ENCODE measurements at regions not wholly inside any gene's neighbourhood (a gene's known extent, or its start where the extent isn't known, plus 50 kb on each side); places are given as distances from the start of the nearest gene placed in this dataset.

DNA sequence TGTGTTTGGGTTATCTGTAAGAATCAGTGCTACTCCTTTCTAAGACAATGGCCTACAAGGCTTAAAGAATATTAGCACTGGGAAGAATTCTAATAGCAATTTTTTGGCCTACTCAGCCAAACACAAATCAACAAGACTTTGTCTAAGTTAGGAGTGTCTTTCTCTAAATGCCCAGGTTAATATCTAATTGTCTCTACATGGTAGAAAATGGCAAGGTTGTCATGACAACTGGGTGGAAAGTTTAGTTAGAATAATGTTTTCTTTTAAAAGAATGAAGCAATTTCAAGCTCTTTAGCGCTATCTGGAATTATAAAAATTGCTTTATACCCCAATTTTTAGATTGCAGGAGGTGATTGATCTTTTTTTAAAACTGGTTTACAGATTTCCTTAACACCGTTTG, 396.8 kb downstream of the TUSC7 start:
- Histone ChIP-seq H3K9me2 (no peaks in the 10 kb centered on the region), H2AFZ (ENCODE audit: low read depth) (peak overlapping the region; percentile 32; the same call in 1 of the 2 replicates), H4K20me1 (ENCODE audit: insufficient read depth) (no peaks in the 10 kb centered on the region), H3K4me3 (ENCODE audit: low read depth in 2 of 2, low read length in 1 of 2) (no peak overlapping the region), H3F3A (replicated peaks; ENCODE audit: insufficient read depth) (peaks cover 9% of the 10 kb centered on the region), H3K27me3 (ENCODE audit: insufficient read depth) (no peaks in the 10 kb centered on the region), H3K9ac (no peak overlapping the region), H3K9me3 (no peaks in the 10 kb centered on the region), H3K36me3 (replicated peaks in 1 of 2; ENCODE audit: control insufficient read depth in 1 of 2, insufficient read depth in 2 of 2, low read length in 1 of 2) (no peaks in the 10 kb centered on the region), H3K27ac (ENCODE audit: low read depth in 2 of 2, low read length in 1 of 2) (peak overlapping the region; percentile 80 to 84; a peak in 3 of 4 replicates), H3K4me2 (no peak overlapping the region), H3K4me1 (ENCODE audit: control insufficient read depth in 1 of 2, insufficient read depth in 2 of 2, low read depth in 1 of 2, low read length in 1 of 2) (peaks cover 11 to 17% of the 10 kb centered on the region in 2 experiments), H3K79me2 (ENCODE audit: insufficient read depth) (no peaks in the 10 kb centered on the region)
- ChIA-PET CTCF (interaction anchor here (0.6 to 1.2 kb wide), 3 partner anchors 13 to 1815 kb away, joined by 3 to 4 read pairs (median 4); no protein-coding TSS in a partner anchor), POLR2A (no interaction called here)
- TF ChIP-seq, protein P1, sequence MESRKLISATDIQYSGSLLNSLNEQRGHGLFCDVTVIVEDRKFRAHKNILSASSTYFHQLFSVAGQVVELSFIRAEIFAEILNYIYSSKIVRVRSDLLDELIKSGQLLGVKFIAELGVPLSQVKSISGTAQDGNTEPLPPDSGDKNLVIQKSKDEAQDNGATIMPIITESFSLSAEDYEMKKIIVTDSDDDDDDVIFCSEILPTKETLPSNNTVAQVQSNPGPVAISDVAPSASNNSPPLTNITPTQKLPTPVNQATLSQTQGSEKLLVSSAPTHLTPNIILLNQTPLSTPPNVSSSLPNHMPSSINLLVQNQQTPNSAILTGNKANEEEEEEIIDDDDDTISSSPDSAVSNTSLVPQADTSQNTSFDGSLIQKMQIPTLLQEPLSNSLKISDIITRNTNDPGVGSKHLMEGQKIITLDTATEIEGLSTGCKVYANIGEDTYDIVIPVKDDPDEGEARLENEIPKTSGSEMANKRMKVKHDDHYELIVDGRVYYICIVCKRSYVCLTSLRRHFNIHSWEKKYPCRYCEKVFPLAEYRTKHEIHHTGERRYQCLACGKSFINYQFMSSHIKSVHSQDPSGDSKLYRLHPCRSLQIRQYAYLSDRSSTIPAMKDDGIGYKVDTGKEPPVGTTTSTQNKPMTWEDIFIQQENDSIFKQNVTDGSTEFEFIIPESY (IDR thresholded peaks at IDR 0.05; ENCODE audit: borderline replicate concordance, low read depth): no peak
- no peak for TF ChIP-seq RCOR1 (IDR thresholded peaks at IDR 0.05; ENCODE audit: low read length)
- no peak for DNase-seq
- 85% methylated on average over 2 of the region's 2 CpGs for WGBS (ENCODE audit: low lambda C conversion rate)

DNA sequence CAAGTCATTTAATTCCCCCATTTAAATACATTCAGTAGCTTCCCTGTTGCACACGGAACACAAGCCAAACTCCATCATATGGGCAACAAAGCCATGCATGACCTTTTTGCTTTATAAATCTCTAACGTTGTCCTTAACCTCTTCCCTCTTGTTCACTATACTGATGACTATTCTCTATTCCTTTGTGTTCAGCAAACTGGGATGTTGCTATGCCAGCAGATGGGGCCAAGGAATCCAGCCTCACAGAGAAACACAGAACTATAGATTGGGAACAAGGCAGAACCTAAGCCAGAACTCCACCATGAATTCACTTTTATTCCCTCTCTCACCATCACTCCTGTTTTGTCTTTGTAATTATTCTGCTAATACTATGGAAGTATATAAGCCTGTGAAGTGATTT, 398.4 kb downstream of the TUSC7 start:
- Histone ChIP-seq H3K27me3 (ENCODE audit: insufficient read depth) (no peaks in the 10 kb centered on the region), H4K20me1 (ENCODE audit: insufficient read depth) (no peaks in the 10 kb centered on the region), H3K27ac (ENCODE audit: low read depth in 2 of 2, low read length in 1 of 2) (no peak overlapping the region), H3F3A (replicated peaks; ENCODE audit: insufficient read depth) (peaks cover 9% of the 10 kb centered on the region), H3K9me3 (no peaks in the 10 kb centered on the region), H3K4me1 (ENCODE audit: control insufficient read depth in 1 of 2, insufficient read depth in 2 of 2, low read depth in 1 of 2, low read length in 1 of 2) (peaks cover 11 to 17% of the 10 kb centered on the region in 2 experiments), H2AFZ (ENCODE audit: low read depth) (no peak overlapping the region), H3K4me3 (ENCODE audit: low read depth in 2 of 2, low read length in 1 of 2) (no peak overlapping the region), H3K9me2 (no peaks in the 10 kb centered on the region), H3K4me2 (no peak overlapping the region), H3K36me3 (replicated peaks in 1 of 2; ENCODE audit: control insufficient read depth in 1 of 2, insufficient read depth in 2 of 2, low read length in 1 of 2) (no peaks in the 10 kb centered on the region), H3K79me2 (ENCODE audit: insufficient read depth) (no peaks in the 10 kb centered on the region), H3K9ac (no peak overlapping the region)
- no peak for DNase-seq
- POLR2A ChIA-PET: no interaction called here
- TF ChIP-seq EP300 (IDR thresholded peaks at IDR 0.05; ENCODE audit: borderline replicate concordance in 1 of 2, low read depth in 1 of 2, low read length in 1 of 2): no peak
- TF ChIP-seq GABPA (IDR thresholded peaks at IDR 0.05; ENCODE audit: low read depth): no peak
- no peak for TF ChIP-seq FOSL2 (IDR thresholded peaks at IDR 0.05; ENCODE audit: borderline replicate concordance, low read depth)
- TF ChIP-seq GATA2 (CRISPR knock-in tag; IDR thresholded peaks at IDR 0.05): no peak
- TF ChIP-seq NFIC (IDR thresholded peaks at IDR 0.05; ENCODE audit: borderline replicate concordance): no peak
- TF ChIP-seq, protein P2, sequence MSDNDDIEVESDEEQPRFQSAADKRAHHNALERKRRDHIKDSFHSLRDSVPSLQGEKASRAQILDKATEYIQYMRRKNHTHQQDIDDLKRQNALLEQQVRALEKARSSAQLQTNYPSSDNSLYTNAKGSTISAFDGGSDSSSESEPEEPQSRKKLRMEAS (IDR thresholded peaks at IDR 0.05; ENCODE audit: low read depth): no peak
- no peak for TF ChIP-seq MXI1 (IDR thresholded peaks at IDR 0.05; ENCODE audit: low read depth, low read length)
- TF ChIP-seq JUND (IDR thresholded peaks at IDR 0.05): no peak
- no peak for TF ChIP-seq TEAD4 (IDR thresholded peaks at IDR 0.05; ENCODE audit: borderline replicate concordance, insufficient read depth)
- no peak for TF ChIP-seq TCF12 (IDR thresholded peaks at IDR 0.05)
- TF ChIP-seq FOXJ3 (CRISPR knock-in tag; IDR thresholded peaks at IDR 0.05): no peak
- WGBS (ENCODE audit: low lambda C conversion rate): 77% methylated on average over 2 of the region's 2 CpGs
- CTCF ChIA-PET: no interaction called here
